ENCODE measurements at regions not wholly inside any gene's neighbourhood (a gene's known extent, or its start where the extent isn't known, plus 50 kb on each side); places are given as distances from the start of the nearest gene placed in this dataset.

DNA sequence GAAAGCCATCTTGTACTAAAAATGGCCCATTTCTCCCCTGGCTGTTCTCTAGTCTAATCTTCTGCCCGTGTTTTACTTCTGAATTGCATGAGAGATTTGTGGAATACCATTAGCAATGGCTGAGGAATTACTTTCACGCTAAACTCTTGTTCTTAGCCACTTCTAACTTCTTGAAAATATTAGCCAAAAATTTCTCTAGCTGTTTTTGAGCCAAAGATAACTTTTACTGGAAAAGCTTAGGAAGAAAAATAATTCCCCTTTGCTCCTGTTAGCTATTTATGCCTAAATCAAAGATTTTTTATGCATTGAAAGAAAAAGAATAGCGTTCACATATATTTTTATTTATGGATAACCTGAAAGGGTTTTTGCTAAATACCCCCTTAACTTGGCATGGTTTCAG, 287.8 kb downstream of the MTRR start:
- DNase-seq: no peak

DNA sequence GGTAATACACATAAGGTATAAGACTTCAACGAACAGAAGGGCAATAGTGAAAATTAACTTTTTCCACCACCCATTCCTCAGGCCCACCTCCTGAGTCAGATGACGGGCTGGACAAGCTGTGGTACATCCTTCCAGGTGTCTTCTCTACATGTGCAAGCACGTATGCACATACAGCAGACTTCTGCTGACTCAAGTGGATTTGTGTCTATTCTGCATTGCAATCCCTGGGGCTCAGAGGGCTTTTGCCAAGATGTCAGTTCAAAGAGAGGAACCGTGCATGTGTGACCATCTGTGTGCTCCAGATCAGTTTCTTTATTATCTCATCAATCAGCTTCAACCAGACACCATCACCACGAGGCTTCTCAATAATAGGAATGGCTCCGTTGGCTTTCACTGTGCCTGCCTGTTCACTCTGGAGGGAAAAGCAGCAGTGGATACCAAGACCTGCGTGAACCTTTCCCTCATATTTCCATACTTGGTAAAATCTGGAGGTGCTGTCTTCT, 288.4 kb downstream of the MTRR start:
- no peak for DNase-seq

DNA sequence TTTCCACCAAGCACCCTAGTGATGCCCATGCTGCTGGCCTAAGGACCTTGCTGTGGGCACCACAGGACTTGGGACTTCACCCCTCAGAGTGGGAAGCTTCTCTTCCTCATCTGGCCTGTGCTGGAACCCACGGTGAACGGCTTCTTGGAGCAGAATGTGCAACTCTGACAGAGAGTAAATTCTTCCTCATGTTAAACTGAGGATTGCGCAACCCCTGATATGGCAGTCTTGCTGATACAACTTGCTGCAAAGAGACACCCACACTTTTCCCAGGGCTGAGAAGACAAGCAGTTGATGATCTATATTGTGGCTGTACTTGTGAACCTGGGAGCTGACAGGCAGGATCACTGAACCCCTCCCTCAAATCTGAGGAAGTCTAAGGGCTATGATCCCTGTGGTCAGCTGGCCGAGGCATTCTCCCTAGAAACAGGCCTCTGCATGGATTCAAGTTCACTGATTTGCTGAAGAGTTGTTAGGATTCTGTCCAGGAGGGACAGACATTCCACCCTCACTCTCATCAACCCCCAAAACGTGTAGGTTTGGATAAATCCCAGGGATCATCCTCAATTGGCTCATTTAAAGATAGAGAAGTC, 307.2 kb downstream of the MTRR start:
- no peak for DNase-seq

DNA sequence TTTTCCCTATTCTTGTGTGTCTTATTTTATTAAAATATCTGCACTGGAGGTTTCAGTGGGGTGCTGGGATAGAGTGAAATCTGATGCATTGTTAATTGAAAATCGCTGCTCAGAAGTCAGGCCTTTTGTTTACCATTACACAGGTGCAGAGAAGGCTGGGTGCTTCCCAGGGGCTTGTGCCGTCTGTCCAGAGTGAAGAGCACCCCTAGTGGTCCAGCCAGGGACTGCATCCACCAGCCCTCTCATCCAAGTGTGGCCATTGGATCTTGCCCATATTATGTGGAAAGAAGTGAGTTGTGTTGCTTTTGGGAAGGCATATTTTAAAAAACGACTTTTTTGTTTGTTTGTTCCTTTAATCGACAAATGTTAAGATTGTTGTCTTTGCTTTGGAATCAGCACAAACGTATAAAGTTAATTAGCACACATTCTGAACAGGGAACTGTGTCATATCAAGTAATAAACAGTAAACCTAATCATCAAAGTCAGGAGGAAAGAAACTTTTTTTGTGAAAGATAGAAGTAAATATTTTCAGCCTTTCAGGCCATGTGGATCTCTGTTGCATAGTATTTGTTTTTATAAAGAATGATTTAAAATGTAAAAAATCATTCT, 315.6 kb downstream of the MTRR start:
- peak in 1 of 2 experiments; percentile 23 for DNase-seq

DNA sequence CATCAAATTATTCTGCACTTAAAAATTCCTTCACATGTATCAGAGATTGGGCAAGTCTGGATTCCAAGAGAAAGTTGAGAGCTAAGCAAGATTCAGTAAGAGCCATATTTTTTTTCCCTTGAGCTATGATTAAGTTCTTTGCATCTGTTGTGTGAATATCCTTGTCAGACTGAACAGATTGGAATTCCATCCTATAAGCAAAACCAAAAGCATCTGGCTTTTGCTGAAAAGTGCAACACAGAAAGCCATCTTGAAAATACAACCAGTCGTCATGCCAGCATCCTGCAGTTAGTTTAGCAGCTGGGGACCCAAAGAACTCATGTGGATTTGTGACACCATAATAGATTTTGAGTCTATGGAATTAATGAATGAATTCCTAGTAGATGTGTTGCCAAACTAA, 316.9 kb downstream of the MTRR start:
- DNase-seq: no peak

DNA sequence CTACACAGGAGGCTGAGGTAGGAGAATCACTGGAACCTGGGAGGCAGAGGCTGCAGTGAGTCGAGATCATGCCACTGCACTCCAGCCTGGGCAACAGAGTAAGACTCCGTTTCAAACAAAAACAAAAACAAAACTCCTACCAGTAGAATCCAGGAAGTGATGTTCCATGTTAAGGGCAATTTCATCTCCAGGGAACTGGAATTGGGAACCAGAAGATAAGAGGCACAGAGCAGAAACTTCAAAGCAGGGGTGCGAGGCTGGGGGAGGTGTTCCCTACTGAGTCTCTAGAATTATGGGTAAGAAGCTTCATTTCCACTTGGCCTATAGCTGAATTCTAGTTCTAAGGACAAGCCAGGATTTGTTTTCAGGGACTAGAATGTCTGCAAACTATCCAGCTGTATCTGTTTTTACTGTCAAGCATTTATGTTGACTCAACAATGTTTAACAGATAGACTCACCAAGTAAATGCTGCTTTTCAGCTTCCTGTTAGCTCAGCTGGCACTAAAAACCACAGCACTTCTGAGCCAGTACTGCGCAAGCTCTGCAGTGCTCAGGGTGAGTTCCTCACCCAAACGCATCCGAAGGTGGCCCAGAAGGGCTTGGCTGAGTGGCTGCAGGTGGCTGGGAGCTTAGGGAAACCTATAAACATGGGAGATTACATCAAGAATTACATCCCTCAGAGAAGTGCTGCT, 320.1 kb downstream of the MTRR start:
- no peak for DNase-seq

DNA sequence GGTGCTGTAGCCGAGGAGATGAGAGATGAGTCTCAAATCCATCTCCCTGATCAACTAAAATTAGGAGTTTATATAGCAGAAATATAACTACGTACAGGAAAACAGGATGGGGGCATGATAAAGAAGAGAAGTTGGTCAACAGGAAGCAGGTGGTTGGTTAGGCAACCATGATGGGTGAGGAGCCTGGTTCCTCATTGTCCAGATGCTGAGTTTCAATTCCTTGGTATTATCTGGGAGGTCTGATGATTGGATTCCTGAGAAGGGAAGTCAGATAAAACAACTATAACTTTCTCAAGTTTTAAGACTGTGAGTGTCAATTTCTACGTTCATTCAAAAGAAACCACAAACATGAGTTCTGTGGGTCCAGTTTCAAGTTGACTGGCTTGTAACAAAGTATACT, 323.9 kb downstream of the MTRR start:
- DNase-seq: no peak

DNA sequence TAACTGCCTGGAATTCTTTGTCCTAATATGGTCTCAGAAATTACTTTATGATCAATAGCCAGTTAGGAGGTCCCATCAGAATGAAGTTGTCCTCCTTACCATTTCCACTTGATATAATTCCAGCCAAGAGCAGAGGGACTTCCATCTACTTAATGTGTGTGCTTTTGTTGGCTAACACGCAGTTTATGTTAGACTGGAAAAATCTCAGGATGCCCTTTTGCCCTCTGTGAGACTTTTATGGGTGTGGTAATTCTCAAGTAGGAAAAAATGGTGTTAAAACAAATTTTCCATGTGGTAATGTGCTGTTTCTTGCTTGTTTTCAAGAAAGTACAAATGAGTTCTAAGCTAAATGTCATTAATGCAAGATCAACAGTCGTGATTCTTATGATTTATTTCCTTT, 327.1 kb downstream of the MTRR start:
- DNase-seq: no peak

DNA sequence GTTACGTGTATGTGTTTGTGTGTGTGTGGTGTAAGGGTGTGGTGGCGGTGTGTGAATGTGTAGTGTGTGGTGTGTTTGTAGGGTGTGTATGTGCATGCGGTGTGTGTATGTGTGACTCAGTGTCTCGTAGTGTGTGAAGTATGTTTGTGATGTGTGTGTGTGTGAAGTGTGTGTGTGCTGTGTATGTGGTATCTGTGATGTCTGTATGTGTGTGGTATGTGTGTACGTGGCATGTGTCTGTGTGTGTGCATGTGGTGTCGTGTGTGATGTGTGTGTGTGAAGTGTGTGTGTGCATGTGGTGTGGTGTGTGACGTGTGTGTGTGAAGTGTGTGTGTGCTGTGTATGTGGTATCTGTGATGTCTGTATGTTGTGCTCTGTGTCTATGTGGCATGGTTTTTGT, 339.4 kb downstream of the MTRR start:
- DNase-seq: no peak

DNA sequence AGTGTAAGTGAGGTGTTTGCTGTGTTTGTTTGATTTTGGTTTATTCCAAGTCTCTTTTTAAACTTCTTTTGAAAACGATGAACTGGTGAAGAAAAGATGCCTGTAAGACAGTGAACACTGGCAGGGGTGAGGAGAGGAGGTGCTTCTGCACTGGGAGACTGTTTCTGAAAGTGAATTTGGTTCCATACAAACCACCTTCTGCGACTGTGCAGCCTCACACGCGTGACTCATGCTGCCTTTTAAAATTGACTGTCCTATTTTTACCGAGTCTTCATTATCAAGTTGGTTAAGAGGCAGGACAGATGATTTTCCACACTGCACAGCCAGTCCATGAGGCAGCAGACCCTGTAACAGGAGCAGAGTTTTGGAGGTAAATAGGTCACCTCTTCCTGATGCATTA, 340.6 kb downstream of the MTRR start:
- DNase-seq: no peak

DNA sequence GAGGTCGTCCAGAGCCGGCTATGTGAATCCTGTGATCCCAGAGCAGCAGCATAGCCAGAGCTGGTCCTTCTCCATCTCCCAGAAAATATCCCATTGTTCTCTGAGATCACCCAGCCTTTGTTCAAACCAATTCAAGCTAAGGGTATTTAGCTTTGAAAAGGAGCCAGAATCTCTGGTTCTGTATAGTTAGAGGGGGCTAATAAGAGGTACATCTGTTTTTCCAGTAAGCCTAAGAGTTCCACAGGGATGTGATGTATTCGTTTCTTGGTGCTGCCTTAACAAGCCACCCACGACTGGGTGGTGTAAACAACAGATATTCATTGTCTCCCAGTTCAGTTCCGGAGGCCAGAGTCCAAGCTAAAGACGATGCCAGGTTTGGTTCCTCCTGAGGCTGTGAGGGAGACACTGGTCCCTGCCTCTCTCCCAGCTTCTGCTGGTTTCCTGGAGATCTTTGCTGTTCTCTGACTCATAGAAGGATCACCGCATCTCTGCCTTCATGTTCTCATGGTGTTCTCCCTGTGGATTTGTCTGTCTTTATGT, 344.8 kb downstream of the MTRR start:
- no peak for DNase-seq

DNA sequence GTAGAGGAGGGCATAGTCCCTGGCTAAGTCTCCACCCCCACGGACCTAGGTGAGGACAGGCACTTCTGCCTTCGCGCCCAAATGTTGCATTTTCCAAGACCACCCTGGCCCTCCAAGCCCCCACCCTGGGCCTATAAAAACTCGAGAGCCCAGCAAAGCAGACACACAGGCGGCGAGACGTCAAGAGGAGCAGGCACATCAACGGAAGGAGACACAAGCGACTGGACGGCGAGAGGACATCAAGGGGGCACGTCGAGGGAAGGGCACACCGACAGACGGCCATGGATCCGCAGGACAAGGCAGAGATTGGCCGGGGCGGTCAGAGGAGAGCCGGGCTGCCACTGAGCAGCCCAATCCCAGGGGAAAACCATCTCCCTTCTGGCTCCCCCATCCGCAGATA, 348.0 kb downstream of the MTRR start:
- DNase-seq: no peak

DNA sequence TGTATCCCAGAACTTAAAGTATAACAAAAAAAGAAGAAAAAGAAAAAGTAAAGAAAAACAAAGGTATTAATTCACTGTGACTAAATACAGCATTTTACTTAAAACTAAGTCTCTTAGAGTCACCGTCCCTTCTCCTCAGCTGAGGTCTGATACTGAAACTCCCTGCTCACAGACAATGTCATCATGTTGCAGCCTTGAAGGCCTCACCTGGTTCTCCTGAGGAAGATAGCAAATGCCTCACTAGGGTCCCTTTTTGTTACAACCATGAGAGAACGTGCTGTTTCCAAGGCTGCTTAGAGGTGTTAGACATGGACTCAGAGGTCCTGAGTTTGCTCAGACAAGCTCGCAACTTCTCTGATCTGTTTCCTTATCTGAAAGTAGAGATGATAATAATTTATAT, 357.2 kb downstream of the MTRR start:
- no peak for DNase-seq

DNA sequence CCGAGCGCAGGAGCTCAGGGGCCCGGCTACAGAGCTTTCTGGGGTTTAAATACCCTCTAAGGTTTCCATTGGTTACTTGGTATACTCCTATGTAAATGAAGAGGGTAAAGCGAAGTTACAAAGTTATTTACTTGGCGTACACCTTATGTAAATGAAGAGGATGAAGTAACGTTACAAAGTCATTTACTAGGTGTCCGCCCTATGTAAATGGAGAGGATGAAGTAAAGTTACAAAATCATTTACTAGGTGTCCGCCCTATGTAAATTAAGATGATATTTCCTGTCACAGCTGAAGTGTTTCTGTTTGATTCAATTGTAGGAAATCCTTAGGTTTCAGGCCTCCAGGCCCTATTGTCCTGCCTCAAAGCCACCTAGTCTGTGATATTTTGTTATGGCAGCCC, 358.2 kb downstream of the MTRR start:
- no peak for DNase-seq

DNA sequence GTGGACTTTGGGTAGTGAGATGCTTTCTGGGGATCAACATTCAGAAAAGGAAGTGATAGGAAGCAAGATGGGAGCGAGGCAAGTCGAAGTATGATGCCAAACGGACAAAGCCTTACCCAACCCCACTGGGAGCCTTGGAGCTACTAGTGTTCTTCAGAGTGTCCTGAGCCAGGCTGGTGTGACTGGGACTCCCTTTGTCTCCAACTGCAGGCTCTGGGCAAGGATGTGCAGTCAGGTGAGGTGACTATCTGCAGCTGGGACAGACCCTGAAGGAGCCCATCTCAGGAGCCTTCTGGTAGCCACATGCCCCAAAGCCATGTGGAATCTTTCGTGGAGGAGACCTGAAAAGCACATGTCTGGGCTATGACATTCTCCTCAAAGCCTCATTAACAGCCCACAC, 360.6 kb downstream of the MTRR start:
- no peak for DNase-seq

DNA sequence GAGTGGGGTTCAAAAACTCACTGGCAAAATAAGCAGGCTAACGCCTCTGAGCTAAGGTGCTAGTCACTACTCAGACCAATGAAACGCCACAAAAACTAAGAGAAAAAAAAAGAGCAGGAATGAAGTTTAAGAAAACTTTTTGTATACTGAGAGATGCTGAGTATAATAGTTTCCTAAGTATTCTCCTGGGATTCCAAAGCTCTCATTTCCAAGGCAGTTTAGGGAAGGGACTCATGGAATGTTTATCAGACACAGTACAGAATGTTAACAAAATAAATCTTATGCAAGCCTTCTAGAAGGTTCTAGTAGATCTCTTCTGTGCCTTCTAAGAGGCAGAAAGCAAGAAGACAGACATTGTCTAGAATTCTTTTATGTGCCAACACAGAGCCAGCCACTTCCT, 361.9 kb downstream of the MTRR start:
- no peak for DNase-seq

DNA sequence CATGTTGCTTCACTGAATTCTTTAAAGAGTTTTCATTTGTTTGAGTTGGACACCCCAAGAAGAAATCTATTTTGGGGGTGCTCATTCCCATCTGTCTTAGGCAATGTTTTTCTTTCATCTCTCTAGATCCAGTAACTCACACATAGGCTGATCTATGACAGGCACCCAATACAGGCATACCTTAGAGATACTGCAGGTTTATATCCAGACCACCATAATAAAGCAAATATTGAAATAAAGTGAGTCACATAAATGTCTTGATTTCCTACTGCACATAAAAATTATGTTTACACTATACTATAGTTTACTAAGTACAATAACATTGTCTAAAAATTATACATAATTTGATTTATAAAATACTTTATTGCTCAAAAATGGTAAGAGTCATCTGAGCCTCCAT, 364.5 kb downstream of the MTRR start:
- no peak for DNase-seq

DNA sequence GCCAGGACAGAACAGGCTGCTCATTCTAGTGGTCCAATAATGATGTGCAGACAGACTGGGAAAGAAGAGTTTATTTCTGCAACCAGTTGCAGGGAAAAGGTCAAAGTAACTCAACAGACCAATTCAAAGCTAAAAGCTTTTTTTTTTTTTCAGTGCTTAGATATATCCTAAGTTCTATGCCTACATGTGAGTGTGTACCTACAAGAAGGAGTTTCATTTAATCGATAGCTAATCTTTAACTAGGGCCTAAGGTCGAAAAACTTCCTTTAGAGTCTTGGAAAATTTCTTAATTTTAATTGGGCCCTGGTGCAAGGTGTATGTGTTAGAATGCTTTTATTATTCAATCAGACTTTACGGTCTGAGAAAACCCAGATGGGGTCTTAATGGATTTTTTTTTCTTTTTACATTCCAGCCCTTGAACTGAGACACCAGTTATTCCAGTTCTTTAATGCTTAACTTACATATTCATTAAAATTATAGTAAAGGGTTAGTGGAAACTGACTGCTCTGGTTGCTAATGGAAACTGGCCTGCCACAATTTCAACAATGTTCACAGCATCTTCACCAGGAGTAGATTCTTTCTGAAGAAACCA, 365.3 kb downstream of the MTRR start:
- no peak for DNase-seq

DNA sequence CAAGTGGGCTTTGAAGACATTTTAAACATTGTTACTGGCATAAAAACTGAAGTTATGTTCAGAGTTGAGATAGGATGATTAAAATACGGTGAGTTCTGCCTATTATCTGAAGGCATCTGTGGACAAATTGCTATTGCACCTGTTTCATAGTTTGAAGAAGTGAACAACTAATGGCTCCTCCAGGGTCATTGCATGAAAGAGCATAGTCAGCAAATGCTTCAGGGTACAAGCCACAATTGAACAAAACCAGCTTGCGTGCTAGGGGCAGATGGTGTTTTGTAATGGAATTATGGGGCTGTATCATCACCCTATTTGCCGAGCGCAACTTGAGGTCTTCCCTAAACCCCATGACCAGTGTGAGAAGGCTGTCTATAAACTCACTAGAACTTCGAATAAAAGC, 369.1 kb downstream of the MTRR start:
- no peak for DNase-seq

DNA sequence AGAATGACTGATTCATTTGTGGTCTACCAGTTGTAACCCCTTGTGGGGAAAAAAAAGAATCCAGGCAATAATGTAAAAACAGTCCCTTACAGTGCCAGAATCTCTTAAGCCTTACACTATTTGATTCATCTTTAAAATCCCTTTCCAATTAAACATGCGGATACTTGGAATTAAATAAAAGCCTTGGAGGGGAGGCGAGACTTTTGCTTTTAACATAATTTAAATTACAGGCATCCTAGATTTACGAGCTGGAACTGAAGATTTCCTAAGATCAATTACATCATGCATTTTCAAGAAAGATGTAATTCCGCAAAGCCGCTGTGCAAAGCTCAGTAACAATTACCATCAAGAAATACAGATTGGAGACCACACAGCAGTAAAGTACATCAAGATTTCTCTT, 370.2 kb downstream of the MTRR start:
- no peak for DNase-seq

DNA sequence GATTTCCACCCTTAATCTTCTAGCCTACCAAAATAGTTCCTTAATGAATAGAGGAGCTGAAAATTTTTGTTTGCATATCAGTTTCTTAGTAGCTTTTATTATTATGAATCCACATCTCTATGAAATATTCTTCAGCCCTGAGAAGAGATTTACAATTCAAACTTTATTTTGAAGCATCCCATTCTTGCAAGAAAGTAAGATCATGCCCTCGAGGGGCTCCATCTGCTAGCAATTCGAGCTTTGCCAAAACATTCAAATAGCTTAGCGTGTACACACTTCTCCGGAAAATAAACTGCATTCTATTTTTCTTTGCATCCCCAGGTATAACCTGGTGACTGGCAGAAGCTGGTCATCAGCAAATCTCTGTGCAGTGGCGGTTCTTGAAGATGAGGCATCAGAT, 370.7 kb downstream of the MTRR start:
- no peak for DNase-seq

DNA sequence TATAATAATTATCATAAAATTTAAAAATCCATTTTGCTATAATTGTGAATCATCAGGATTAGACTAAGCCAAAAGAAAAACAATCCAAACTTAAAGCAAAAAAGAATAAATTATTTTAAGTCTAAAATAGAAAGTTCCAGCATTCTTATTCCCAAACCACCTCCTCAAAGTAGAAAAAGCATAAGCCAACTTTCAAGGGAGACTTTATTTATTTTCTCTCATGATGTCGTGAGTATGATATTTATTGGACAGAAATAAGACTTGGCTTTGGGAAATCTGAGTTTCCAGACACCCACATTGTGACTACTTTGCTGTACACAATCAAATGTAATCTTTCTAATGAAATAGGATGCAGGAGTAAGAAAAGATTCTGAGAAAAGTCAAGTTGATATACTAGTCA, 372.1 kb downstream of the MTRR start:
- DNase-seq: no peak

DNA sequence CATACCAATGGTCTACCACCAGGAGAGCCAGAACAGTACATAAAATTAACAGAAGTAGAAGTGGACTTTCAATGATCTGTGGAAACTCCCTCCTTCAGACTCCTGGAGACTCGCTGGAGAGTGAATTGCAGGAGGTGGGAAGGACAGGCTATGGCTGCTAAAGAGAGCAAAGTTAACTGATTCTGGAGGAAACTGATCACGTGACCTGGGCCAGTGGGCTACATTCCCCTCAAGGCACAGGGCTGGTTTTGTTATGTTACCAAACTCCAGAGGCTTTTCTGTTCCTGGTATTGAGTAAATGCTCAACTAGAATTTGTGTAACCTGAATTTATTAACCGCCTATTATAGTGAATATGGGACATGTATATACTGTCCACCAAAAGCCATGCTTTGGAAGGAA, 372.6 kb downstream of the MTRR start:
- DNase-seq: no peak
